GM12878 (cell line): ENCODE measurements at regions not wholly inside any gene's neighbourhood (a gene's known extent, or its start where the extent isn't known, plus 50 kb on each side); places are given as distances from the start of the nearest gene placed in this dataset.
"Not testable (repeated sequence)": the region's sequence is repeated elsewhere in the genome, so short reads cannot be mapped to it uniquely, and the experiment has no call there.

ENCODE experiments used
- ATAC-seq: fragments of 200-7000 bp; cut with Tn5 transposase; 3 replicates; pipeline ENCODE4 v1.9.1; 2020; ENCODE audit warnings: mild to moderate bottlenecking, moderate library complexity
- BruUV-seq: library from RNA; stranded (reverse); fragments of 400-500 nt; replicated peaks from 2 replicates; lab custom pipeline; 2021; lab: Mats Ljungman, UMichigan
- CTCF ChIA-PET: fragments of 300-600 bp; sonication (Branson Sonifier 250); formaldehyde crosslinking; extraction: SDS; loops from one replicate; lab custom pipeline; 2021; ENCODE audit warnings: inconsistent platforms; lab: Yijun Ruan, JAX
- POLR2A ChIA-PET: fragments of 350-600 bp; formaldehyde crosslinking; extraction: SDS; loops from one replicate; lab custom pipeline; 2021; ENCODE audit warnings: inconsistent platforms; lab: Charles Lee
- RAD21 ChIA-PET: fragments of 300-600 bp; sonication (Branson Sonifier 250); formaldehyde crosslinking; loops from one replicate; lab custom pipeline; 2023; ENCODE audit warnings: antibody characterized with exemption; ENCODE audit not compliant: unreplicated experiment; lab: Charles Lee
- SMC1A ChIA-PET: fragments of 300-600 bp; sonication (Branson Sonifier 250); formaldehyde crosslinking; loops from one replicate; lab custom pipeline; 2023; ENCODE audit not compliant: unreplicated experiment, uncharacterized antibody; lab: Charles Lee
- DNase-seq: peaks from one replicate; pipeline ENCODE4 v3.0.0-alpha.2; 2011; ENCODE audit warnings: low read depth, low spot score
- FAIRE-seq: peaks from 3 replicates; lab custom pipeline; 2011; peaks lifted over from hg19 to GRCh38; lab: Jason Lieb, UNC
- H2AFZ ChIP-seq: 2 replicates; pipeline ENCODE4 v1.6.0; 2011; ENCODE audit warnings: low read depth, low read length, control low read depth; ENCODE audit not compliant: control insufficient read depth
- H3K27ac ChIP-seq: 2 replicates; pipeline ENCODE4 v1.5.1; 2011; ENCODE audit warnings: control low read depth; ENCODE audit not compliant: control insufficient read depth, insufficient read depth
- H3K27me3 ChIP-seq, 2 experiments: replicated peaks in 1 of 2; 2 replicates each; pipeline versions ENCODE4 v1.6.0 to v1.6.1; 2011; ENCODE audit warnings: low read length in 1 of 2; ENCODE audit not compliant: control insufficient read depth in 2 of 2, insufficient read depth in 2 of 2
- H3K36me3 ChIP-seq, 2 experiments: 2 replicates each; pipeline ENCODE4 v1.5.1; 2011; ENCODE audit warnings: low read length in 1 of 2; ENCODE audit not compliant: control insufficient read depth in 2 of 2, insufficient read depth in 2 of 2
- H3K4me1 ChIP-seq: 2 replicates; pipeline ENCODE4 v1.6.1; 2011; ENCODE audit warnings: mild to moderate bottlenecking, low read length, moderate library complexity, mixed read lengths; ENCODE audit not compliant: control insufficient read depth, insufficient read depth
- H3K4me2 ChIP-seq: 2 replicates; pipeline ENCODE4 v1.6.0; 2011; ENCODE audit warnings: control low read depth; ENCODE audit not compliant: control insufficient read depth, insufficient read depth
- H3K4me3 ChIP-seq: fragments of 200-600 bp; sonication (generic); 2 replicates; pipeline ENCODE4 v1.5.1; 2016
- H3K79me2 ChIP-seq: 2 replicates; pipeline ENCODE4 v1.6.0; 2011; ENCODE audit warnings: low read length; ENCODE audit not compliant: control insufficient read depth, insufficient read depth
- H3K9ac ChIP-seq: 2 replicates; pipeline ENCODE4 v1.8.0; 2011; ENCODE audit warnings: low read length, control low read depth, mixed read lengths; ENCODE audit not compliant: control insufficient read depth, insufficient read depth
- H3K9me3 ChIP-seq: replicated peaks from 3 replicates; pipeline ENCODE4 v1.5.1; 2011; ENCODE audit warnings: mild to moderate bottlenecking, low read length; ENCODE audit not compliant: control insufficient read depth, insufficient read depth
- H4K20me1 ChIP-seq: 2 replicates; pipeline ENCODE4 v1.6.0; 2011; ENCODE audit not compliant: control insufficient read depth, insufficient read depth
- BCL11A ChIP-seq: IDR thresholded peaks from 2 replicates; pipeline ENCODE4 v1.6.1; 2011; ENCODE audit warnings: low read depth, low read length
- BMI1 ChIP-seq: fragments of 450-650 bp; IDR thresholded peaks from 2 replicates; pipeline ENCODE4 v1.6.1; 2016; ENCODE audit warnings: mild to moderate bottlenecking, moderate library complexity, borderline replicate concordance
- ETV6 ChIP-seq, 2 experiments: fragments of 450-650 bp in 1 of 2; IDR thresholded peaks in 1 of 2; conservative IDR thresholded peaks in 1 of 2; 2 replicates each; pipeline ENCODE4 v1.6.1; 2014; ENCODE audit warnings: antibody characterized with exemption in 1 of 2, borderline replicate concordance in 1 of 2, low read depth in 1 of 2, mild to moderate bottlenecking in 1 of 2, moderate library complexity in 1 of 2
- FOS ChIP-seq: IDR thresholded peaks from 3 replicates; pipeline ENCODE4 v1.6.1; 2011; ENCODE audit warnings: borderline replicate concordance; ENCODE audit not compliant: insufficient read length; ENCODE audit errors: extremely low read depth
- GATAD2B ChIP-seq: fragments of 450-650 bp; conservative IDR thresholded peaks from 2 replicates; pipeline ENCODE4 v1.6.1; 2017; ENCODE audit warnings: low read depth, mild to moderate bottlenecking, moderate library complexity
- HDAC2 ChIP-seq: fragments of 200-600 bp; sonication (generic); IDR thresholded peaks from 2 replicates; pipeline ENCODE4 v1.6.1; 2017
- KAT2A ChIP-seq: conservative IDR thresholded peaks from 2 replicates; pipeline ENCODE4 v1.6.1; 2011; ENCODE audit warnings: low read depth, low read length; ENCODE audit not compliant: control insufficient read depth
- MYB ChIP-seq: fragments of 150-350 bp; IDR thresholded peaks from 2 replicates; pipeline ENCODE4 v1.6.1; 2014; ENCODE audit warnings: mild to moderate bottlenecking, low read depth, low read length, borderline replicate concordance
- NBN ChIP-seq: fragments of 450-650 bp; IDR thresholded peaks from 2 replicates; pipeline ENCODE4 v1.6.1; 2016
- NFYB ChIP-seq: IDR thresholded peaks from 2 replicates; pipeline ENCODE4 v1.6.1; 2011; ENCODE audit warnings: low read depth, mild to moderate bottlenecking, low read length, improper control_type of control experiment, moderate library complexity; ENCODE audit not compliant: insufficient read depth
- POLR2AphosphoS2 ChIP-seq: IDR thresholded peaks from 2 replicates; pipeline ENCODE4 v1.6.1; 2011; ENCODE audit warnings: low read depth, mild to moderate bottlenecking, low read length, improper control_type of control experiment, moderate library complexity
- POU2F2 ChIP-seq: IDR thresholded peaks from 3 replicates; pipeline ENCODE4 v1.6.1; 2011; ENCODE audit warnings: low read depth, mild to moderate bottlenecking, low read length, borderline replicate concordance
- RAD21 ChIP-seq: IDR thresholded peaks from 2 replicates; pipeline ENCODE4 v1.6.1; 2011; ENCODE audit warnings: mild to moderate bottlenecking, low read depth, low read length, moderate library complexity; ENCODE audit not compliant: insufficient read depth
- RCOR1 ChIP-seq: conservative IDR thresholded peaks from 2 replicates; pipeline ENCODE4 v1.6.1; 2012; ENCODE audit warnings: low read depth, low read length, improper control_type of control experiment
- SIN3A ChIP-seq: IDR thresholded peaks from 2 replicates; pipeline ENCODE4 v1.6.1; 2012; ENCODE audit warnings: low read depth, low read length, improper control_type of control experiment
- TCF12 ChIP-seq: IDR thresholded peaks from 2 replicates; pipeline ENCODE4 v1.6.1; 2011; ENCODE audit warnings: low read depth, mild to moderate bottlenecking, low read length
- WRNIP1 ChIP-seq: IDR thresholded peaks from 2 replicates; pipeline ENCODE4 v1.6.1; 2011; ENCODE audit warnings: low read depth, low read length, improper control_type of control experiment, borderline replicate concordance
- ZNF207 ChIP-seq: fragments of 450-650 bp; IDR thresholded peaks from 2 replicates; pipeline ENCODE4 v1.6.1; 2014; ENCODE audit warnings: antibody characterized with exemption, mild to moderate bottlenecking, borderline replicate concordance
- ZNF24 ChIP-seq: fragments of 450-650 bp; IDR thresholded peaks from 2 replicates; pipeline ENCODE4 v1.6.1; 2017; ENCODE audit warnings: antibody characterized with exemption, mild to moderate bottlenecking
- WGBS: methylation state at CpG from one replicate; pipeline ENCODE4 v1.1.6; 2016; ENCODE audit warnings: low lambda C conversion rate; ENCODE audit not compliant: insufficient replicate concordance, insufficient coverage; ENCODE audit errors: missing lambda C conversion rate; 5-methylcytosine and 5-hydroxymethylcytosine counted together
- in situ Hi-C: fragments of 300-500 bp; cut with MboI; formaldehyde crosslinking; loops from 9 replicates; pipeline ENCODE4 v1.14.3; 2018; ENCODE audit warnings: mixed read lengths
- intact Hi-C: fragments of 100-400 bp; cut with micrococcal nuclease; formaldehyde crosslinking; loops from one replicate; pipeline ENCODE4 v1.14.2; 2022; ENCODE audit not compliant: unreplicated experiment

DNA sequence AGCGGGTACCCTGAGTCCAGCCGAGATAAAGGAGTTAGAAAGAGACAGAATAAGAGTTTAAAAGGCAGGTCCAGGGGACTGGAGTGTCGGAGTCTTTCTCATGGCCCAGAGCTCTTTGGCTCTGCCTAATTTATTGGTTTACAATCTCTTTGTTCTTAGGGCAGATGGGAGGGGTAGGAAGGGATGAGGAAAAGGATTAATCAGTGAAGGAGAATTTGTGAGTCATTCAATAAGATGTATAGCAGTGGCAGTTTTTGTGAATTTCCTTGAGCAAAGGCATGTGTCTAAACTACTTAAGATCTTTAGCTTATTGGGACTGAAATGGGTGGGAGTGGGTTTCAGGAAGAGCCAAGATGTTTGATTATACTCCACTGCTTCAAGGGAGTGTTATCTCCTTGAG lies 1671.7 kb downstream of the EFNA5 start:
- H3K4me2 ChIP-seq, H3K4me3 ChIP-seq, H4K20me1 ChIP-seq, BruUV-seq, H2AFZ ChIP-seq, DNase-seq, SMC1A ChIA-PET, FAIRE-seq, CTCF ChIA-PET, H3K9ac ChIP-seq, H3K9me3 ChIP-seq, H3K27me3 ChIP-seq, ATAC-seq, H3K79me2 ChIP-seq, RAD21 ChIA-PET, intact Hi-C loops, H3K4me1 ChIP-seq, H3K27ac ChIP-seq, POLR2A ChIA-PET, in situ Hi-C loops, H3K36me3 ChIP-seq: not testable (repeated sequence)
- 10% methylated on average over 3 of the region's 3 CpGs for WGBS

DNA sequence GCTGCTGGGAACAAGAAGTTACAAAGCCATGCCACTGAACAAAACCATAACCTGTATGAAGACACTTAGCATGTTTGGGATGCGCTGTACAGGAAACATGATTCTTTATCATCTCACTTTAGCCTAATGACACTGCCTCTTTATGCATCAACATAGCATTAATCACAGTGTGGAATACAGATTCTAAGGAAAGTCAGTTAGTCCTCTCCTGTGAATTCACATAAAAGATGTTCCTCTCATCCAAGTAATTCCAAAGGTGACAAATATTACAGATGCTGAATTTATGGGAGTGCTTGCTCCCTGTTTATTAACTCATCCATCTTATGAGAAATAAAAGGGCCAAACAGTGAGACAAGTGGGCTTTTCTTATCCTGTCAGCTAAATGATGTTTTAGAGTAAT lies 1677.7 kb downstream of the EFNA5 start:
- no peak for DNase-seq
- no peak overlapping the region for H3K27ac ChIP-seq
- no peak for FAIRE-seq
- H4K20me1 ChIP-seq: no peaks in the 10 kb centered on the region
- H3K4me1 ChIP-seq: no peaks in the 10 kb centered on the region
- BruUV-seq: no TSS peak
- no peaks in the 10 kb centered on the region for H3K36me3 ChIP-seq
- in situ Hi-C loops (no loop called here), intact Hi-C loops (no loop called here)
- H3K27me3 ChIP-seq: no peaks in the 10 kb centered on the region
- POLR2A ChIA-PET: no interaction called here
- RAD21 ChIA-PET: no interaction called here
- H3K79me2 ChIP-seq: no peaks in the 10 kb centered on the region
- ATAC-seq: no peak
- H3K4me3 ChIP-seq: no peak overlapping the region
- no peaks in the 10 kb centered on the region for H3K9me3 ChIP-seq
- no peak overlapping the region for H3K4me2 ChIP-seq
- CTCF ChIA-PET: no interaction called here
- SMC1A ChIA-PET: no interaction called here
- no peak overlapping the region for H2AFZ ChIP-seq
- H3K9ac ChIP-seq: no peak overlapping the region
- TF ChIP-seq WRNIP1 (no peak), ZNF24 (no peak), NFYB (no peak), BCL11A (no peak), RAD21 (no peak), ZNF207 (no peak), POLR2AphosphoS2 (no peak), BMI1 (no peak), HDAC2 (no peak), MYB (no peak), FOS (no peak), POU2F2 (no peak), TCF12 (no peak), KAT2A (no peak), RCOR1 (no peak), ETV6 (conservative IDR thresholded peaks at IDR 0.05 in 1 of 2, IDR thresholded peaks at IDR 0.05 in 1 of 2; ENCODE audit: borderline replicate concordance in 1 of 2, low read depth in 1 of 2) (no peak), GATAD2B (no peak), NBN (no peak), SIN3A (no peak)
- TF ChIP-seq, all 136 proteins: peak for 0
- 46% methylated on average over 1 of the region's 1 CpG for WGBS
